Tibial nerve (tissue), 3 donors: ENCODE measurements at regions not wholly inside any gene's neighbourhood (a gene's known extent, or its start where the extent isn't known, plus 50 kb on each side); places are given as distances from the start of the nearest gene placed in this dataset.

ENCODE experiments used
- POLR2A ChIP-seq, 2 donors: fragments of 450-650 bp; IDR thresholded peaks; one replicate each; pipeline ENCODE4 v1.6.1; 2017; ENCODE audit warnings: antibody characterized with exemption in 2 of 2, mild to moderate bottlenecking in 2 of 2, moderate library complexity in 2 of 2
- TF ChIP-seq, protein P1 (sequence below), 5 experiments: fragments of 200-600 bp in 3 of 5; fragments of 450-650 bp in 2 of 5; sonication (generic) in 3 of 5; IDR thresholded peaks; one replicate each; pipeline ENCODE4 v1.5.1; 2016 to 2019; ENCODE audit warnings: antibody characterized with exemption in 5 of 5, mild to moderate bottlenecking in 3 of 5, moderate library complexity in 2 of 5

DNA sequence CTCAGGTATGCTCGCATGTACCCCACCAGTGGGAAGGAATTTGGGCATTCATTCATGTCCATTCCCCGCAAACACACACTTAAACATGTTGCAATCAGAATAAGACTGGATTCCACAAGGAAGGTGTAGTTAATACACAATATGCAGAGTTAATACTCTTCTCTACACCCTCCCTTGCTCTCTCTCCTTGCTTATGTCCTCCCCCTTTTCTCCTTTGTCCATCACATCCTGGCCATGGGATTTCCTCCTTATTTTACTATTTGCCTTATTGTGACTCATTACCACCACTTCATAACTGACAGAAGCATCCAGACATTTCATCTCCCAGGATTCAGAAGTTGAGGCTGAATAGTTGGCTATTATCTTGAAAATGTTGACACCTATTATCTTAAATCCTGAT, 473.8 kb upstream of the SPHKAP start:
- TF ChIP-seq, protein P1, sequence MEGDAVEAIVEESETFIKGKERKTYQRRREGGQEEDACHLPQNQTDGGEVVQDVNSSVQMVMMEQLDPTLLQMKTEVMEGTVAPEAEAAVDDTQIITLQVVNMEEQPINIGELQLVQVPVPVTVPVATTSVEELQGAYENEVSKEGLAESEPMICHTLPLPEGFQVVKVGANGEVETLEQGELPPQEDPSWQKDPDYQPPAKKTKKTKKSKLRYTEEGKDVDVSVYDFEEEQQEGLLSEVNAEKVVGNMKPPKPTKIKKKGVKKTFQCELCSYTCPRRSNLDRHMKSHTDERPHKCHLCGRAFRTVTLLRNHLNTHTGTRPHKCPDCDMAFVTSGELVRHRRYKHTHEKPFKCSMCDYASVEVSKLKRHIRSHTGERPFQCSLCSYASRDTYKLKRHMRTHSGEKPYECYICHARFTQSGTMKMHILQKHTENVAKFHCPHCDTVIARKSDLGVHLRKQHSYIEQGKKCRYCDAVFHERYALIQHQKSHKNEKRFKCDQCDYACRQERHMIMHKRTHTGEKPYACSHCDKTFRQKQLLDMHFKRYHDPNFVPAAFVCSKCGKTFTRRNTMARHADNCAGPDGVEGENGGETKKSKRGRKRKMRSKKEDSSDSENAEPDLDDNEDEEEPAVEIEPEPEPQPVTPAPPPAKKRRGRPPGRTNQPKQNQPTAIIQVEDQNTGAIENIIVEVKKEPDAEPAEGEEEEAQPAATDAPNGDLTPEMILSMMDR (IDR thresholded peaks at IDR 0.05): no peak
- no peak for TF ChIP-seq POLR2A (IDR thresholded peaks at IDR 0.05)
